A172 (cell line): ENCODE measurements at regions not wholly inside any gene's neighbourhood (a gene's known extent, or its start where the extent isn't known, plus 50 kb on each side); places are given as distances from the start of the nearest gene placed in this dataset.

Source experiments
- DNase-seq: peaks from one replicate; pipeline ENCODE4 v3.0.0-alpha.2; 2015; ENCODE audit warnings: low spot score

- DNase-seq: no peak
Observed at GRCh38 chr1:181858135-181858534, 203.4 kb downstream of the ZNF648 start.
